Endothelial cell (in vitro differentiated cells): ENCODE measurements at regions not wholly inside any gene's neighbourhood (a gene's known extent, or its start where the extent isn't known, plus 50 kb on each side); places are given as distances from the start of the nearest gene placed in this dataset.

Experiments
- DNase-seq: peaks from one replicate; pipeline ENCODE4 v3.0.0; 2021; ENCODE audit warnings: low spot score
- H3K27ac Mint-ChIP-seq: one replicate; pipeline ENCODE4 v1.8.0; 2021; ENCODE audit warnings: mixed read lengths, inconsistent platforms; ENCODE audit not compliant: unreplicated experiment
- H3K27me3 Mint-ChIP-seq: one replicate; pipeline ENCODE4 v1.8.0; 2021; ENCODE audit warnings: mild to moderate bottlenecking, moderate library complexity, mixed read lengths, inconsistent platforms; ENCODE audit not compliant: unreplicated experiment
- H3K36me3 Mint-ChIP-seq: one replicate; pipeline ENCODE4 v1.8.0; 2021; ENCODE audit warnings: mild to moderate bottlenecking, low read depth, mixed read lengths, inconsistent platforms; ENCODE audit not compliant: unreplicated experiment
- H3K4me1 Mint-ChIP-seq: one replicate; pipeline ENCODE4 v1.8.0; 2021; ENCODE audit warnings: mild to moderate bottlenecking, mixed read lengths, inconsistent platforms; ENCODE audit not compliant: unreplicated experiment
- H3K4me3 Mint-ChIP-seq: one replicate; pipeline ENCODE4 v1.8.0; 2021; ENCODE audit warnings: mild to moderate bottlenecking, mixed read lengths, inconsistent platforms; ENCODE audit not compliant: unreplicated experiment
- H3K9me3 Mint-ChIP-seq: one replicate; pipeline ENCODE4 v1.8.0; 2021; ENCODE audit warnings: mixed read lengths, inconsistent platforms; ENCODE audit not compliant: unreplicated experiment
- CTCF ChIP-seq: fragments of 200-600 bp; sonication (generic); IDR thresholded peaks from one replicate; pipeline ENCODE4 v1.5.0; 2021; ENCODE audit warnings: antibody characterized with exemption; ENCODE audit not compliant: unreplicated experiment

GRCh38 chr9:86676396-86676795, 270.9 kb downstream of the GAS1 start:
- no peak for DNase-seq
- Mint-ChIP-seq H3K4me3 (no peak overlapping the region), H3K27me3 (no peaks in the 10 kb centered on the region), H3K36me3 (no peaks in the 10 kb centered on the region), H3K9me3 (no peaks in the 10 kb centered on the region), H3K27ac (no peak overlapping the region), H3K4me1 (peaks cover 23% of the 10 kb centered on the region)
- no peak for TF ChIP-seq CTCF

DNA sequence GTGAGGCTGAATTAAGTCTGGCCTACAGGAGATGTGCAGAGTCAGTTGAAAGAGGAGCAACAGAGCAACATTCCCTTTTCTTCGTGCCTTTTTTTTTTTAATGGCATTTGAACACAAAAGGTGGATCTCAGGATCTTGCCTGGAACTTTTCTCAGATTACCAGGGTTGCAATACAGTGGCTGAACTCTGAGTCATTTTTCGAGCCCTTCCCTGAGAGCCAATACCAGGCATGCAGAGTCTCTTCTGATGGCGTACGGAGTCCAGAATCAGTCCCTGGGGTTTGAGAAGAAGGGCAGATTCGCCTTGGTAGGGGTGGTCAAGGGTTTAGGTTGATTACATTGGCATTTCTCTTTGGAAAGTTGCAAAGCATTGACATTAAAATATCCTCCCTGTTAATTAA, 271.5 kb downstream of the GAS1 start:
- no peak overlapping the region for H3K27ac Mint-ChIP-seq

DNA sequence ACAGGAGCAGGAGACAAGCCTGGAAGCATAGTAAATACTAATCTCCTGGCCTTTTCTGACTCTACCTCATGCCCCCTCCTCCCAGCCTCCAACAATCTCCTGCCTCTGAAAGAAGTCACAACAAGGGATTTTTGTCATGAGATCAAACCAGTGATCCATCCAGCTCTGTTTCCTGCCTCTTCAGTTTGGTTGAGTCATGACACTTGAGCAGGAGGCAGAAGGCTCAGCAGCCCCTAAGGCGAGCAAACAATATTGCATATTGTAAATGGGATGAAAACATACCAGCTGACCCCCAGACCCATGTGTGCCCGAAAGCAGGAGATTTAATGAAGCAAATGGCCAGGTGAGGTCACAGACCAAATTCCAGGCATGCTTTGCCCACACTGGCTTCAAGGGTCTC, 272.8 kb downstream of the GAS1 start:
- H3K9me3 Mint-ChIP-seq = no peaks in the 10 kb centered on the region
- DNase-seq = no peak
- peaks cover 3% of the 10 kb centered on the region for H3K36me3 Mint-ChIP-seq
- peaks cover 24% of the 10 kb centered on the region for H3K4me1 Mint-ChIP-seq
- no peak for TF ChIP-seq CTCF
- no peak overlapping the region for H3K27ac Mint-ChIP-seq
- no peak overlapping the region for H3K4me3 Mint-ChIP-seq
- H3K27me3 Mint-ChIP-seq = no peaks in the 10 kb centered on the region

More for the DNA sequence above, 271.5 kb downstream of the GAS1 start:
- TF ChIP-seq CTCF = no peak
- Mint-ChIP-seq H3K4me1 (peaks cover 24% of the 10 kb centered on the region), H3K27me3 (no peaks in the 10 kb centered on the region), H3K9me3 (no peaks in the 10 kb centered on the region), H3K36me3 (peaks cover 1% of the 10 kb centered on the region), H3K4me3 (no peak overlapping the region)
- DNase-seq = no peak

DNA sequence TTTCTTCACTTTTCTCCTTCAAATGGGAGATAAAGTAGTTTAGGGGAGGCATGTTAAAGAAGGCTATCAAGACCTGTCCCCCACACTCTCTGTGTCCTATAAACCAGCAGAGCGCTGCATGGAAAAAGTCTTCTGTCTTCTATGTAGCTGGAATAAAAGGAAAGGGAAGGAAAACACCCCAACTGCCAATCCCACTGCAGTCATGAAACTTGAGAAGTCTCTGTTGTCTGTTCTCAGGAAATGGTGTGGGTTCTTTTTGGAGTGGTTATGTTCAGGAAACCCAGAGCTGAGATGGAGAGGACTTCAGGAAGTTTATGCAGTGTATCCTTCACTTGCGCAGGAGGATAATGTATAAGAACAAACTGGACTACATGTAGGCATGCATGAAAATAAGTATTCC, 274.3 kb downstream of the GAS1 start:
- H3K4me3 Mint-ChIP-seq = no peak overlapping the region
- peaks cover 1% of the 10 kb centered on the region for H3K27me3 Mint-ChIP-seq
- H3K9me3 Mint-ChIP-seq = no peaks in the 10 kb centered on the region
- H3K27ac Mint-ChIP-seq = no peak overlapping the region
- H3K4me1 Mint-ChIP-seq = peaks cover 24% of the 10 kb centered on the region
- TF ChIP-seq CTCF = no peak
- H3K36me3 Mint-ChIP-seq = peaks cover 3% of the 10 kb centered on the region
- no peak for DNase-seq

DNA sequence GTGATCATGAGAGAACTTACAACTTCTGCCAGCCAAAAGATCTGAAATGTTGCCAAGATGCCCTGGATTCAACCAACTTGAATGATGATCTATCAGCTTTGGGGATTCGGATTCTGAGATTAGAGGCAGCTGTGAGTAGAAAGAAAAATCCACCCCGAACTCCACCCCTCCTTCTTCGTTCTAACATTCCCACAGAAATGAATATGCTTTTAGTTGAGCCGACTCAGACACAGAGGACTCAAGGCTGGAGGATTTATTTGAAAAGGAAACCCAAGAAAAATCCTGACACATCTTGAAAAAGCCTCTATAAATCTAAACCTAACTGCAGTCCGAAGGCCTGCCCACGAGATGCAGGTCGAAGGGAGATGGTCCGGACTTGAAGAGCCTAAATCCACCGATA, 275.0 kb downstream of the GAS1 start:
- peak overlapping the region; percentile 45 for H3K27ac Mint-ChIP-seq
- no peak overlapping the region for H3K4me3 Mint-ChIP-seq
- DNase-seq = no peak
- H3K4me1 Mint-ChIP-seq = peaks cover 24% of the 10 kb centered on the region
- H3K27me3 Mint-ChIP-seq = peaks cover 2% of the 10 kb centered on the region
- no peaks in the 10 kb centered on the region for H3K9me3 Mint-ChIP-seq
- no peak for TF ChIP-seq CTCF
- H3K36me3 Mint-ChIP-seq = peaks cover 3% of the 10 kb centered on the region
